T47D (cell line): ENCODE measurements at regions not wholly inside any gene's neighbourhood (a gene's known extent, or its start where the extent isn't known, plus 50 kb on each side); places are given as distances from the start of the nearest gene placed in this dataset.

Experiments
- DNase-seq, 2 experiments: peaks; one replicate each; pipeline versions ENCODE4 v3.0.0 to v3.0.0-alpha.2; 2011 to 2012; ENCODE audit warnings: low read depth in 1 of 2, low spot score in 1 of 2
- JUND ChIP-seq: IDR thresholded peaks from 2 replicates; pipeline ENCODE4 v1.6.1; 2012; ENCODE audit warnings: low read depth
- in situ Hi-C: cut with HindIII; loops from 2 replicates; pipeline ENCODE4 v1.10.0; 2016; ENCODE audit warnings: low sequenced_read_pairs, low pct_unique_long_range_greater_than_20kb

DNA sequence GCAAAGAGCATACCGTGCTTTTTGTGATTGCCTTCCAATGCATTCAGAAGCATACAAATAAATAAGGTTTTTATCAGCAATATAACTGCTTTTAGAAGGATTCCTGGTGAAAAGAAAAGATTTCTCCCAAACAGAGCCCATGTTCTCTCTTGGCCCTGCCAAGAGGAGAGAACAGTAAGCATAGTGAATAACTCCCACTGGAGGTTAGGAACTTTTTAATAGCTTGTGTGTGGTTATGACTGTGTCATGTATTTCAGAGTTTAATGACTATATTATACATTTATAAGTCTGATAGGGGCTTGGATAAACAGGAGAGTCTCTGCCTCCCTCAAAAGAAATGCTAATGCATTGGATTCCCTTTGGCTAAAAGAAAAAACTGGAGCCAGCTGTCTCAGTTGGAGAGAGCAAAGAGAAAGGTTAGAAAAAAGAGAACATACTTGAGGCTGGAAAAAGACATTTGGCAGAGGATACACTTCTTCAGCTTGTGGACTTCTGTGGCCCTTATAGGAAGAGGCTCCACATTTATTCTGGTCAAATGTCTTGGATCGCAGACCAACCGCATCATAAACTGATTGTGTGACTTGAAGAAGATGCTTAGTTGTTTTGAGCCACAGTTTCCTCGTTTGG is 63.0 kb upstream of the SPRED2 start:
- in situ Hi-C loops = no loop called here
- TF ChIP-seq JUND = no peak
- DNase-seq = no peak

DNA sequence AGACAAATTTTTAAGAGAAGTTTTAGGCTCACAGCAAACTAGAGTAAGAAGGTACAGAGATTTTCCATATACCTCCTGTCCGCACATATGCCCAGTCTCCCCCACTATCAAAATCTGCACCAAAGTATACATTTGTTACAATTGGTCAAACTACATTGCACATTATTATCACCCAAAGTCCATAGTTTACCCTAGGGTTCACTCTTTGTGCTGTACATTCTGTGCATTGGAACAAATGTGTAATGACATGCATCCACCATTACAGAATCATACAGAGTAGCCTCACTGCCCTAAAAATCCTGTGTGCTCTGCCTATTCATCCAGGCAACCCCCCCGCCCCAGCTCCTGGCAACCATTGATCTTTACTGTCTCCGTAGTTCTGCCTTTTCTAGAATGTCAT is 61.7 kb upstream of the SPRED2 start:
- DNase-seq = no peak
- no peak for TF ChIP-seq JUND
- in situ Hi-C loops = no loop called here

DNA sequence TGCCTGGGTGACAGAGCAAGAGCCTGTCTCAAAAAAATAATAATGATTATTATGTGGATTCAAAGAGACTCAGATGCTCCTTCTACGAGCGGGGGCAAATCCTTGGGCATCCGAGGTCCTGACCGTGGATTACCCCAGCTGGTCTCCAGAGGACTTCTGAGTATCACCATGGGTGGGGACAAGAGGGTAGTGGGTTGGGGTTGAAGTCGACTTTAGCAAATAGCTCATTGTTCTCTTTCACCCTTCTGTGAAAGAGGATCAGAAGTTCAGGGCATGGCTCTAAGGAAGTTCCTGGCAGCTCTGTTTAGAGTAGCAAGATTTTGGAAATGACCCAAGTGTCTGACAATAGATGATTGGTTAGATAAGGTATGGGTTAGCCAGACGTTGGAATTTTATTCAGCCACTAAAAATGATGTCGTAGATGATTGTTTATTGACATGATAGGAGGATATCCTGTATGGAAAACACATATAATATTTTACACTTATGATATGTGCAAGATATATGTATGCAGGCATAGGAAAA is 59.0 kb upstream of the SPRED2 start:
- no peak for TF ChIP-seq JUND
- peak in 1 of 2 experiments; percentile 70 for DNase-seq
- in situ Hi-C loops = no loop called here

DNA sequence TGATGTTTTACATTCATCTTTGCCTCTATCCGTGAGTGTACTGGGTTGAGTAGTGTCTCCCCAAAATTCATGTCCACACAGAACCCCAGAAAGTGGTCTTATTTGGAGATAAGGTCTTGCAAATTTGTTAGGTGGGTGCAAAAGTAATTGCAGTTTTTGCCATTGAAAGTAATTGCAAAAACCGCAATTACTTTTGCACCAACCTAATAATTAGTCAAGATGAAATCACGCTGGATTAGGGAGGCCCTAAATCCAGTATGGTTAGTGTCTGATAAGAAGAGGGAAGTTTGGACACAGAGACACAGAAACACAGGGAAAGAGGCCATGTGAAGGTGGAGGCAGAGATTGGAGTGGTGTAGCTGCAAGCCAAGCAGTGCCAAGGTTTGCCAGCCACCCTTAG is 57.8 kb upstream of the SPRED2 start:
- DNase-seq = no peak
- no peak for TF ChIP-seq JUND
- in situ Hi-C loops = no loop called here

DNA sequence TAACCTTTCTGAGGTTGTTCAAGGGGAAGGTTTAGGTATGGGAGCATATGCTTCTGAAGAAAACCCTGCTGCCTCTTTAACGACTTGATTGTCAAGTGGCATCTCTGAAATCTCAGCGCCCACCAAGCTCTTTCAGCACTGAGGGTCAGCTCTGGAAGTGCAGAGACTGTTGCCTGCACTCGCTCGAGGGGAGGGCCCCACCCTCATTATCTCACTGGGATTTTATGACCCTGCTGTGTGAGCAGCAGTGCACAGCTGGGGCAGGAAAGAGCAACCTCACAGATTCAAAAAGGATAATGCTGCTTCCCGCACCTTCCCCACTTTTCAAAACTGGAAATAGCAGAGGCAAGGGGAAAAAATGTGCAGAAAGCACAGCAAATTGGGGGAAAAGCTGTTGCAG is 56.9 kb upstream of the SPRED2 start:
- in situ Hi-C loops = no loop called here
- no peak for DNase-seq
- TF ChIP-seq JUND = no peak

DNA sequence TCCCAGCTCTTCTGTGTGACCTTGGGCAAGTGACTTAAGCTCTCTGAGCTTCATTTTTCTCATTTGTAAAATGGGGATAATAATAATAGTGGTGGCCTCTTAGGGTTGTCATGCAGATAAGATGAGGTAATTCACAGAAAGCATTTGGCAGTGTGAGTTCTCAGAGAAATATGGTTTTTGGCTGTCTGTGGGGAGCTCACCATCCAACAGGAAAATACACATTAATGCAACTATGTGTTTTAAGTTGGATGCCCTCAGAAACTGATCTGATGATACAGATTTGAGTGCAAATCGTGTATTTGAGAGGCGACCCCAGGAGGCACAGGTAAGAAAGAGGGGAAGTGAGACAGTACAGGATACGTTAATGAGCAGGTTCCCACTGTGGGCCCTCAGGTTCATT is 56.1 kb upstream of the SPRED2 start:
- TF ChIP-seq JUND = no peak
- in situ Hi-C loops = no loop called here
- DNase-seq = no peak

DNA sequence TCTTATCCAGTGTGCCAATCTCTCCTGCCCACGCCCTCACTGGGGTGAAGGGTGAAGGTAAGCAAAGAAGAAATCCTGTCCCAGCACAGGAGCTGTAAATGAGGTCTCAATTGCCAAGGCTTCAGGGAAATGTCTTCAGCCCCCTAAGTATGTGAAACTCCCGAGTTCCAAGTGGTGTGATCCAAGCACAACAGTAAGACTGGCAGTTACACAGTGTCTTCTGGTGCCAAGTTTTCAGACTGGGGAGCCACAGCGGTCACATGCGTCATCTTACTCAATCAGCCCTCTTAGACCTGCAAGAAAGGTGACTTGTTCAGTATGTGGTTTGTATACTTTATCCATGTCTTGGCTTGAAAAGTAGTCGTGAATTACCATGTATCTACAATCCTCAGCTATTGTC is 55.0 kb upstream of the SPRED2 start:
- TF ChIP-seq JUND = no peak
- DNase-seq = peak in 1 of 2 experiments; percentile 9
- in situ Hi-C loops = no loop called here

DNA sequence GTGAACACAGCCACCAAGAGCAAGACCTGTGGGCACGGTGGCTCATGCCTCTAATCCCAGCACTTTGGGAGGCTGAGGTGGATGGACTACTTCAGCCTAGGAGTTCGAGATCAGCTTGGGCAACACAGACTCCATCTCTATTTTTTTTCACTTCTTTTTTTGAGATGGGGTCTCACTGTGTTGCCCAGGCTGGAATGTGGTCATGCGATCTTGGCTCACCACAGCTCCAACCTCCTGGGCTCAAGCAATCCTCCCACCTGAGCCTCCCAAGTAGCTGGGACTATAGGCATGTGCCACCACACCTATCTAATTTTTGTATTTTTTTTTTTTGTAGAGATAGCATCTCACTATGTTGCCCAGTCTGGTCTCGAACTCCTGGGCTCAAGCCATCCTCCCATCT is 54.4 kb upstream of the SPRED2 start:
- in situ Hi-C loops = no loop called here
- TF ChIP-seq JUND = no peak
- no peak for DNase-seq

DNA sequence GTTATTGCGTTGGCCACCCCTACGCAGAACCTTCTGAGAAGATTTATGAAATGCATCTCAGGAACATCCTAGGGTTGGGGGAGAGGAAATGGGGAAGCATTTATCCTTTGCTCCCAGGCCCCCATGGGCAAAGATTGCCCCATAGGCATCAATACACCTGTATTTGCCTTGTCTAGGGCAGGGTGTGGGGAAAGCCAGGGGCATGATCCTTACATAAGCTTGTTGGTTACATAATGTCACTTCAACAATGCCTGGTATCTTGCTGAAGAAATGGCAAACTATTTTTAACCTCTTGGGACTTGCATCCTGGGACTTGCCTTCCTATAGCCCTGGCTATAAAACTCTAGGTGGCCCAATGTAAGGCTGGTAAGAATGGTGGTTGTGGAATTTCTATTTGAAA is 53.9 kb upstream of the SPRED2 start:
- TF ChIP-seq JUND = no peak
- peak in 1 of 2 experiments; percentile 27 for DNase-seq
- in situ Hi-C loops = no loop called here

DNA sequence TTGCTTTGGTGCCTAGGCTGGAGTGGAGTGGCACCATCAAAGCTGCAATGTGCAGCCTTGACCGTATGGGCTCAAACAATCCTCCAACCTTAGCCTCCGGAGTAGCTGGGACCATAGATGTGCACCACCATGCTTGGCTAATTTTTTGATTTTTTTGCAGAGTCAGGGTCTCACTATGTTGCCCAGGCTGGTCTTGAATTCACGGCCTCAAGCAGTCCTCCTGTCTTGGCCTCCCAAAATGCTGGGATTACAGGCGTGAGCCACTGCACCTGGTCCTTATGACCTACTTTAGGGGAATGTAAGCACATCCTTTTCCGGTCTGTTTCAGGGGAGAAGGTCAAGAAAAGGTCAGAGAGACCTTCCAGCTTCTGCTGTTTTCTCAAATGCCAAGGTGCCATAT is 53.4 kb upstream of the SPRED2 start:
- DNase-seq = no peak
- in situ Hi-C loops = no loop called here
- TF ChIP-seq JUND = no peak

DNA sequence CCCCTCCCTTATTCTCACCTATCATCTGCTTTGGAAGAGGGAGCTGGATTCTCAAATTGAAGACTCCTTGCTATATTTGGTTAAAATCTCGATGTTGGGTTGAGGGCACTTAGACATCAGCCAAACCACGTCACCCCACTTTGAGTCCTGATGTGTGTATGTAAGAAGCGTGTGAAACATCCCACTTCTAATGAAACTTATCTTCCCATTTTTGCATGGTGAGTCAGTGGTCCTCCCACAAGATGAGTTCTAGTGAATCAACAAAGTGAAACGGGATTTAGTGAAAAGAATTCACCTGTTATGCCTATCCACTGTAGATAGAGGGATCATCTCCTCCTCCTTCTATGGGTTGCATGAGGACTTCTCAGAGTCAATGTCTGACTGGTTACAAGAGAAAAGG is 51.4 kb upstream of the SPRED2 start:
- no peak for TF ChIP-seq JUND
- no peak for DNase-seq
- in situ Hi-C loops = no loop called here

DNA sequence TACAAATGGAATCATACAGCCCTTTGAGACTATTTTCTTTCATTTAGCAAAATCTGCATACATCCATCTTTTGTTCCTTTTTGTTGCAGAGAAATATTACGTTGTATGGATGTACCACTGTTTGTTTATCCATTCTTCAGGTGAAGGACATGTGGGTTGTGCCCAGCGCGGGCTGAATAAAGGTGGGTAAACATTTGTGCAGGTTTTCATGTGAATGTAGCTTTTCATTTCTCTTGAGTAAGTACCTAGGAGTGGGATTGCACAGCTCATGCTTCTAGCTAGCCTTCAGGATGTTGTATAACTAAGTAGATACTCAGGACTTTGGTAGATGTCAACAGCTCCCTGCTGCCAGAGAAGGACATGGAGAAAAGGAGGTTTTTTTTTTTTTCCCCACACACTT is 50.6 kb upstream of the SPRED2 start:
- no peak for TF ChIP-seq JUND
- no peak for DNase-seq
- in situ Hi-C loops = no loop called here
